Ectodermal cell (in vitro differentiated cells): ENCODE measurements at regions not wholly inside any gene's neighbourhood (a gene's known extent, or its start where the extent isn't known, plus 50 kb on each side); places are given as distances from the start of the nearest gene placed in this dataset.

ENCODE experiments used
- H3K27ac ChIP-seq: 2 replicates; pipeline ENCODE4 v1.7.0; 2013; ENCODE audit warnings: mild to moderate bottlenecking, low read depth, low read length; ENCODE audit not compliant: insufficient read depth, poor library complexity, severe bottlenecking
- H3K27me3 ChIP-seq: 2 replicates; pipeline ENCODE4 v1.7.0; 2013; ENCODE audit warnings: mild to moderate bottlenecking, low read length; ENCODE audit not compliant: insufficient read depth, control insufficient read depth, poor library complexity, severe bottlenecking
- H3K36me3 ChIP-seq: one replicate; pipeline ENCODE4 v1.7.0; 2013; ENCODE audit warnings: low read length; ENCODE audit not compliant: control insufficient read depth, insufficient read depth
- H3K4me1 ChIP-seq: one replicate; pipeline ENCODE4 v1.7.0; 2013; ENCODE audit warnings: low read length; ENCODE audit not compliant: control insufficient read depth, insufficient read depth
- H3K4me3 ChIP-seq: 2 replicates; pipeline ENCODE4 v1.7.0; 2013; ENCODE audit warnings: low read depth, low read length, control low read depth; ENCODE audit not compliant: insufficient read depth
- H3K9me3 ChIP-seq: 2 replicates; pipeline ENCODE4 v1.7.0; 2013; ENCODE audit warnings: mild to moderate bottlenecking, low read length, moderate library complexity; ENCODE audit not compliant: control insufficient read depth
- WGBS, 2 experiments: methylation state at CpG; one replicate each; pipeline ENCODE4 v1.1.7; 2013; ENCODE audit warnings: missing lambda C conversion rate in 2 of 2; 5-methylcytosine and 5-hydroxymethylcytosine counted together

- 93% methylated on average over 13 of the region's 13 CpGs for WGBS, 2 experiments
- Histone ChIP-seq H3K27ac (no peak overlapping the region), H3K36me3 (no peaks in the 10 kb centered on the region), H3K9me3 (no peaks in the 10 kb centered on the region), H3K27me3 (no peaks in the 10 kb centered on the region), H3K4me3 (no peak overlapping the region), H3K4me1 (no peaks in the 10 kb centered on the region)
Observed at GRCh38 chr5:2374703-2375102, 376.8 kb downstream of the IRX2 start.

- Histone ChIP-seq H3K4me1 (no peaks in the 10 kb centered on the region), H3K4me3 (no peak overlapping the region), H3K27ac (no peak overlapping the region), H3K36me3 (no peaks in the 10 kb centered on the region), H3K9me3 (no peaks in the 10 kb centered on the region), H3K27me3 (no peaks in the 10 kb centered on the region)
- WGBS, 2 experiments, result 94 to 96% methylated on average over 6 of the region's 6 CpGs
Observed at GRCh38 chr5:2373631-2374030, 377.8 kb downstream of the IRX2 start.

GRCh38 chr5:2371419-2371710 is 380.1 kb downstream of the IRX2 start:
- H3K27me3 ChIP-seq, result no peaks in the 10 kb centered on the region

GRCh38 chr5:2370626-2371418 is 380.7 kb downstream of the IRX2 start:
- WGBS, 2 experiments, result 95% methylated on average over 24 of the region's 24 CpGs
- no peak overlapping the region for H3K4me3 ChIP-seq

More at GRCh38 chr5:2371419-2371710, 380.1 kb downstream of the IRX2 start:
- no peaks in the 10 kb centered on the region for H3K4me1 ChIP-seq
- WGBS, 2 experiments, result 92 to 94% methylated on average over 14 of the region's 14 CpGs
- no peak overlapping the region for H3K4me3 ChIP-seq
- H3K9me3 ChIP-seq, result no peaks in the 10 kb centered on the region
- no peaks in the 10 kb centered on the region for H3K36me3 ChIP-seq
- no peak overlapping the region for H3K27ac ChIP-seq

GRCh38 chr5:2369178-2369577 is 382.3 kb downstream of the IRX2 start:
- WGBS, 2 experiments, result 89 to 90% methylated on average over 8 of the region's 8 CpGs

More at GRCh38 chr5:2370626-2371418, 380.7 kb downstream of the IRX2 start:
- H3K36me3 ChIP-seq, result no peaks in the 10 kb centered on the region
- no peak overlapping the region for H3K27ac ChIP-seq
- no peaks in the 10 kb centered on the region for H3K4me1 ChIP-seq
- no peaks in the 10 kb centered on the region for H3K9me3 ChIP-seq
- no peaks in the 10 kb centered on the region for H3K27me3 ChIP-seq

GRCh38 chr5:2366816-2367215 is 384.7 kb downstream of the IRX2 start:
- Histone ChIP-seq H3K4me3 (no peak overlapping the region), H3K4me1 (no peaks in the 10 kb centered on the region), H3K36me3 (no peaks in the 10 kb centered on the region), H3K27ac (no peak overlapping the region), H3K9me3 (no peaks in the 10 kb centered on the region), H3K27me3 (no peaks in the 10 kb centered on the region)
- 94 to 95% methylated on average over 8 to 9 of the region's 9 CpGs for whole genome bisulfite sequencing, 2 experiments

More at GRCh38 chr5:2369178-2369577, 382.3 kb downstream of the IRX2 start:
- Histone ChIP-seq H3K4me3 (no peak overlapping the region), H3K27ac (no peak overlapping the region), H3K9me3 (no peaks in the 10 kb centered on the region), H3K27me3 (no peaks in the 10 kb centered on the region), H3K36me3 (no peaks in the 10 kb centered on the region), H3K4me1 (no peaks in the 10 kb centered on the region)

GRCh38 chr5:2357309-2357708 is 394.2 kb downstream of the IRX2 start:
- Histone ChIP-seq H3K4me1 (no peaks in the 10 kb centered on the region), H3K9me3 (no peaks in the 10 kb centered on the region), H3K4me3 (no peak overlapping the region), H3K27ac (no peak overlapping the region), H3K27me3 (no peaks in the 10 kb centered on the region), H3K36me3 (no peaks in the 10 kb centered on the region)

GRCh38 chr5:2355859-2356258 is 395.6 kb downstream of the IRX2 start:
- no peaks in the 10 kb centered on the region for H3K9me3 ChIP-seq
- 84 to 94% methylated on average over 2 of the region's 2 CpGs for WGBS, 2 experiments

GRCh38 chr5:2353871-2354440 is 397.5 kb downstream of the IRX2 start:
- Histone ChIP-seq H3K27me3 (no peaks in the 10 kb centered on the region), H3K9me3 (no peaks in the 10 kb centered on the region), H3K4me3 (no peak overlapping the region), H3K27ac (no peak overlapping the region), H3K4me1 (no peaks in the 10 kb centered on the region), H3K36me3 (no peaks in the 10 kb centered on the region)
- WGBS, 2 experiments, result 90% methylated on average over 10 of the region's 10 CpGs

More at GRCh38 chr5:2355859-2356258, 395.6 kb downstream of the IRX2 start:
- no peaks in the 10 kb centered on the region for H3K4me1 ChIP-seq
- H3K27me3 ChIP-seq, result no peaks in the 10 kb centered on the region
- no peak overlapping the region for H3K4me3 ChIP-seq
- H3K36me3 ChIP-seq, result no peaks in the 10 kb centered on the region
- H3K27ac ChIP-seq, result no peak overlapping the region

GRCh38 chr5:2353211-2353610 is 398.3 kb downstream of the IRX2 start:
- no peaks in the 10 kb centered on the region for H3K4me1 ChIP-seq
- H3K4me3 ChIP-seq, result no peak overlapping the region
- H3K36me3 ChIP-seq, result no peaks in the 10 kb centered on the region
- peaks cover 2% of the 10 kb centered on the region for H3K9me3 ChIP-seq
- no peaks in the 10 kb centered on the region for H3K27me3 ChIP-seq
- 89 to 90% methylated on average over 5 of the region's 5 CpGs for WGBS, 2 experiments
- no peak overlapping the region for H3K27ac ChIP-seq
